ENCODE measurements at regions not wholly inside any gene's neighbourhood (a gene's known extent, or its start where the extent isn't known, plus 50 kb on each side); places are given as distances from the start of the nearest gene placed in this dataset.

- DNase-seq = no peak
- WGBS, 2 donors = 24 to 35% methylated on average over 1 of the region's 1 CpG
These were observed 83.4 kb downstream of the ZNF365 start for GRCh38 chr10:62457598-62457997.

GRCh38 chr10:62459072-62459471 is 84.9 kb downstream of the ZNF365 start:
- Histone ChIP-seq H3K27ac (no peak overlapping the region), H3K4me3 (no peak overlapping the region), H3K27me3 (no peaks in the 10 kb centered on the region), H3K4me1 (no peaks in the 10 kb centered on the region), H3K36me3 (replicated peaks in 1 of 2; ENCODE audit: insufficient read depth in 1 of 2, low read depth in 2 of 2) (no peaks in the 10 kb centered on the region), H3K9me3 (no peaks in the 10 kb centered on the region)
- ATAC-seq (no peak), DNase-seq (no peak)
- intact Hi-C loops (cut with DNase I) = no loop called here
- 69 to 85% methylated on average over 1 of the region's 1 CpG for WGBS, 2 donors
- TF ChIP-seq POLR2A (IDR thresholded peaks at IDR 0.05) (no peak), CTCF (IDR thresholded peaks at IDR 0.05) (no peak)

More at GRCh38 chr10:62457598-62457997, 83.4 kb downstream of the ZNF365 start:
- Histone ChIP-seq H3K27me3 (no peaks in the 10 kb centered on the region), H3K4me3 (no peak overlapping the region), H3K9me3 (no peaks in the 10 kb centered on the region), H3K4me1 (no peaks in the 10 kb centered on the region), H3K36me3 (replicated peaks in 1 of 2; ENCODE audit: insufficient read depth in 1 of 2, low read depth in 2 of 2) (no peaks in the 10 kb centered on the region), H3K27ac (no peak overlapping the region)
- no peak for ATAC-seq
- intact Hi-C loops (cut with DNase I) = no loop called here
- TF ChIP-seq CTCF (IDR thresholded peaks at IDR 0.05) (no peak), POLR2A (IDR thresholded peaks at IDR 0.05) (no peak)

- no peaks in the 10 kb centered on the region for H3K36me3 ChIP-seq (replicated peaks in 1 of 2; ENCODE audit: insufficient read depth in 1 of 2, low read depth in 2 of 2)
- DNase-seq = no peak
- no peak overlapping the region for H3K27ac ChIP-seq
- H3K4me3 ChIP-seq = no peak overlapping the region
- no peaks in the 10 kb centered on the region for H3K4me1 ChIP-seq
- H3K9me3 ChIP-seq = no peaks in the 10 kb centered on the region
- intact Hi-C loops (cut with DNase I) = no loop called here
- TF ChIP-seq CTCF (IDR thresholded peaks at IDR 0.05) (no peak), POLR2A (IDR thresholded peaks at IDR 0.05) (no peak)
- no peaks in the 10 kb centered on the region for H3K27me3 ChIP-seq
- 72 to 77% methylated on average over 3 of the region's 3 CpGs for WGBS, 2 donors
- ATAC-seq = no peak
These were observed 85.3 kb downstream of the ZNF365 start for GRCh38 chr10:62459500-62459899.

GRCh38 chr10:62460393-62460792 is 86.2 kb downstream of the ZNF365 start:
- H3K9me3 ChIP-seq = peaks cover 0 to 2% (median 0%) of the 10 kb centered on the region in 3 donors
- no peak for ATAC-seq
- no peaks in the 10 kb centered on the region for H3K27me3 ChIP-seq
- no peak for DNase-seq
- 66 to 86% methylated on average over 2 of the region's 2 CpGs for WGBS, 2 donors
- H3K36me3 ChIP-seq (replicated peaks in 1 of 2; ENCODE audit: insufficient read depth in 1 of 2, low read depth in 2 of 2) = no peaks in the 10 kb centered on the region
- intact Hi-C loops (cut with DNase I) = no loop called here
- H3K4me3 ChIP-seq = no peak overlapping the region
- H3K4me1 ChIP-seq = no peaks in the 10 kb centered on the region
- no peak overlapping the region for H3K27ac ChIP-seq
- no peak for TF ChIP-seq CTCF (IDR thresholded peaks at IDR 0.05)
- TF ChIP-seq POLR2A (IDR thresholded peaks at IDR 0.05) = no peak

GRCh38 chr10:62461120-62461519 is 87.0 kb downstream of the ZNF365 start:
- ATAC-seq (no peak), DNase-seq (no peak)
- no peak overlapping the region for H3K4me3 ChIP-seq
- TF ChIP-seq CTCF (IDR thresholded peaks at IDR 0.05) = no peak
- TF ChIP-seq POLR2A (IDR thresholded peaks at IDR 0.05) = no peak
- no peaks in the 10 kb centered on the region for H3K36me3 ChIP-seq (replicated peaks in 1 of 2; ENCODE audit: insufficient read depth in 1 of 2, low read depth in 2 of 2)
- H3K27ac ChIP-seq = no peak overlapping the region
- intact Hi-C loops (cut with DNase I) = no loop called here
- H3K27me3 ChIP-seq = no peaks in the 10 kb centered on the region
- WGBS, 2 donors = 64 to 65% methylated on average over 8 of the region's 8 CpGs
- peaks cover 0 to 7% (median 0%) of the 10 kb centered on the region in 3 donors for H3K9me3 ChIP-seq
- no peaks in the 10 kb centered on the region for H3K4me1 ChIP-seq

All from body of pancreas (tissue), 4 donors.